ENCODE measurements at regions not wholly inside any gene's neighbourhood (a gene's known extent, or its start where the extent isn't known, plus 50 kb on each side); places are given as distances from the start of the nearest gene placed in this dataset.

GRCh38 chr2:129438501-129439057 lies 540.9 kb upstream of the RAB6C start:
- DNase-seq: no peak

DNA sequence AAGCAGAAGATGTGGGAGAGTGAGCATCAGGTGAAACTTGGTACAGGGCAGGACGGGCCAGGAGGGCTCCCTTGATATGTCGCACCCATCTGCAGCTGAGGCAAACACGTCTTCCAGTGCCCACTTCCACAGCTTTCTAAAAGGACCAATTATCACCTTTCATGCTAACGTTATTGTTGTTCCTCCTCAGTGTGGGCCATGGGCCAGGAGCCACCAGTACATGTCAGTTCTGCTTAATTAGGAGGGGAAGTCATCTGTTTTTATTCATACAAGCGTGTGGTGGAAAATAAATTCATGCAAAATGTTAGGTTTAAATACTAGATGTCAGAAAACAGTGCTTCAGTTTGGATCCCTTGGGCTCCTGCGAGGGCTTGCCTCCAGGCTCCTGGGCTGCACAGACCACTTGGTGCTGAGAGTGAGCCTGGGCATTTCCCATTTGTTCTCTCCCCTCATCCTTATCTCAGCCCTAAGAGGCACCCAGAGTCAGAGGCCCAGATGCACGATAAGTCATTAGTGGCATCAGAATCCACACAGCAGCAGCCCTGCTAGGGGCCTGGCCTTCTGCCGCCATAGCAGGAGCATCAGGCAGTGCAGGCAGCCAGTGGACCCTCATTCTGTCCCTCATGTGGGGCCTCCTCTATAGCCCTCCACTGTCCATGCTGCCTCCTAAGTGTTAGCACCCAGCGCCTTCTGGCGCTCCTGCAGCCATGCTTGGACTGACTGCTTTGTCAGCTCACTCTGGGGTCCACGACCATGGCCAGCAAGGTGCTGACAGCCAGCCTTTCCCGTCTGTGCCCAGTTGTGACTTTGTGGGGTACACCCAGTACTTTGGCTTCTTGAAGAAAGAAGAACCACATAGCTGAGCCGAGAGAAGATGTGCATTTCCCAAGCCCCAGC lies 539.8 kb upstream of the RAB6C start:
- DNase-seq: no peak

DNA sequence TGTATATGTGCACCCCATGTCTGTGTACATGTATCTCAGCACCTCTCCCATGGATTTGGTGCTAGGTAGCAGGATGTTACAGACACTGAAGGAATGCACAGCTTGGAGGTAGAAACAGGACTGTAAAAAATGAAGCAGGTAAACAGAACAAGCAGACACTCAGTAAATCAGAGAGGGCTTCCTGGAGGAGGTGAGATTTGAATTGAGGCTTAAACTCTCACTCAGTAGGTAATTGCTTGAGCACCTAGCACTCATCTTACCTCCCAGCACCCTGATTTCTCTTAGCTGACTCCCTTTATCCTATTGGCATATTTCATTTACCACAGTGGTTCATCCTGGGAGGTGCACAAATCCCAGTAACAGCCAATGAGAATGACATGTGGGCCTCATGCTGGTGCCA lies 537.9 kb upstream of the RAB6C start:
- no peak for DNase-seq

DNA sequence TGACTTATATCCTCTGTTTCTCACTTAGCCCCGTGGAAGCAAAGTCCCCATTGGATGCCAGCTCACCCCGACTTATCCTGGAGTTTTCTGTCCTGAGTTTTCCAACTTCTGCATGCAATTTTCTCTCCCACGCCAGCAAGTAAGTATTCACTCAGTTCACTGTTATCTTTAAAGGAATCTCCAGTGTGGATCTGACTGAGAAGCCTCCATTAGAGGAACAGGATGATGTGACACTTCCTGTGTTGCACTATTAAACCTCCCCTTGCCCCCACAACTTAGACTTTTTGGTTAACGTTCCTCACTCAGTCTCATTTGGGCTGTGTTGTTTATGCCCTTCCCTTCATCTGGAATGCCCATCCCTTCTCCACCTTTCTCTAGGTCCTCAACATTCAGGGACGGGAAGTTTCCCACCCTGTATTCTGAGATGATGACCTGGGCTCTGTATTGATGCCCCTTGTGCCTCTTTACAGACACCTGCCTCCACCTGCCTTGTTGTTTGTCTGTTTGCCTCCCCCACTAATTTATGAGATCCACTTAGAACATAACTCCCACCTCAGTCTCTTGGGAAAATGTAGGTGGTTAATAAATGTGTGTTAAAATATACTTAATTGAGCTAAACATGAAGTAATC lies 536.1 kb upstream of the RAB6C start:
- peak; percentile 39 to 60 for DNase-seq

DNA sequence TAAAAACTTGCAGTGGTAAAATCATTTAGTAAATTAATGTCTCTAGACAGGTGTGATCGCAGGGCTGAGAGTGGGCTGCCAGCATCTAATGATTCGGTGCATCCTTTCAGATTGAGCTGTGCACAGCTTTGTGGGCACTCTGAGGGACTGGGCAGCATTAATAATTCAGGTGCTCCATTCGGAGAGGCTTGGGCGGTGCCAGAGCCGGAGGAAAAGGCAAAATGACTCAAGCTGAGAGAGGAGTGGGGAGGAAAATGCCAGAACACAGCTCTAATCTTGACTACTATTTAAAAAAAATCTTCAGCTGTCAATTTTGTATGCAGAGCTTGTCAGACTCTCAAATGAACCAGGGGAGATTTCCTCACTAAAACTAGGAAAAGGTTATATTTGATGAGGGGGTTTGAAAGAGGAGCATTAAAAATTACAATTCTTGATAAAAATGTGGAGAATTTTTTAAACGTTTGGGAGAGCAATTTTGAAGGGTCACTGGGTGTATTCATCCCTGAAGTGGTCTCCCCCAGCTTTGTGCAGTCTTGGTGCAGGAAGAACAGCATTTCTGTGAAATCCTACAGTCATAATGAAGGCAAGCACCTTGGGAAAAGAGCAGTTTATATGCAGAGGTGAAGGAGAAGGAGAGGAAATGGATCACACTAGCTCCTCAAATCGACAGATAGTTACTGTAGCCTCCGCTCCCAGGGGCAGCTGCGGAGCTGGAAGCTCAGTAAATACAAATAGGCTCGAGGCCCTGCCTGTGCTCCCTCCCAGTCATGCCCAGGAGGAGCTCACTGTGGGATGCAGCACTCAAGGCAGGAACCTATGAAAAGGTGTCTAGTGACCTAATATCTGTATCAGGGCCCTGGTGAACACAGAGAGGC lies 535.4 kb upstream of the RAB6C start:
- DNase-seq: no peak

DNA sequence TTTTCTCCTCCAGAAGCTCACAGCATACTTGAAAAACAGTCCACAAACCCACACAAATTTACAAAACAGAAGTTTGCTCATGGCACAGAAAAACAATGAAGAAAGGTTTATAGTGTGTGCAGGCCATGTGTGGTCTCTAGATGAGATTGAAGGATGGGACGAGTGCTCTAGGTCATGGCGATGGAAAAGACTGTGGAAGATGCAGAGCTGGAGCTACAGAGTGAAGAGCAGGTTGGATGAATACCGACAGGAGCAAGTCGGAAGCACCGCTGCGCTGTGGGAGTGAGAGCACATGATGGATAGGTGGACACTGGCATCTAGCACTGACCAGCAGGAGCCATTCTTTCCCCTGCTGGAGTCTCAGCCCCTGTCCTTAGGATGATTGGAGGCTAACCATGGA lies 534.7 kb upstream of the RAB6C start:
- no peak for DNase-seq

DNA sequence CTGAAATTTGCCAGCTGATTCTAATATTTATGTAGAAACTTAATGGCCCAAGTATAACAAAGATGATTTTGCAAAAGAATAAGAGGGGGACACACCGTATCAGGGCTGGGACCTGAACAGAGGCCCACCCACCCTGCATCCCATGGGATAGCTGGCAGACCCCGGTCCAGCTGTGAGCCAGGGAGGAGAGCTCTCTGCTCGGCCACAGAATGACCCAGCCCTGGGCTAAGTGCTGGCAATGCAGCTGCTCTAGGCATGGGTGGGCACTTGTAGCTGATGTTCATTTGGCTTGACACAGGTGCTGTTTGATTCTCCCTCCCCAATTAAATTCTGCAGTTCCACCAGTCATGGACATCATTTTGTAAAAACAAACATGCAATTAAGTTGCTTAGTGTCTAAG lies 522.8 kb upstream of the RAB6C start:
- no peak for DNase-seq

- no peak for DNase-seq
Observed at GRCh38 chr2:129457277-129457818, 522.1 kb upstream of the RAB6C start.

- DNase-seq: no peak
Observed at GRCh38 chr2:129458006-129458405, 521.5 kb upstream of the RAB6C start.

- DNase-seq: no peak
Observed at GRCh38 chr2:129458436-129458835, 521.0 kb upstream of the RAB6C start.

GRCh38 chr2:129459200-129459876 lies 520.1 kb upstream of the RAB6C start:
- no peak for DNase-seq

DNA sequence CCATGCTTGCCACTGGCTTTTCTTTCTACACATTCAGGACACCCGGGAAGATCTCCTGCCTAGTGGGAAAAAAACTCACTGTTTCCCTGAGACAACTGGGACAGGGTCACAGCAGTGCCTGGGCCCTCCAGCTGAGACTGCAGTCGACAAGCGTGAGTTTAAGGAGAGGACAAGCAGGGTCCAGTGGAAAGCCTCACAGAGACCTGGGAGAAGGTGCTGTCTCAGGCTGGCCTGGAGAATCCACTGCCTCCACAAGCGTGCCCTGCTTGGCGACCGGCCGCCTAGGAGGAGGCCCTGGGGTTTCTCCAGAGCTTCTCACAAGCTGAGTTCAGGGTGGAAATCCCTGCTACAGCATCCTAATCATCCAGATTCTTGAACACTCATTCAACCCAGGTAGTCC lies 519.6 kb upstream of the RAB6C start:
- no peak for DNase-seq

DNA sequence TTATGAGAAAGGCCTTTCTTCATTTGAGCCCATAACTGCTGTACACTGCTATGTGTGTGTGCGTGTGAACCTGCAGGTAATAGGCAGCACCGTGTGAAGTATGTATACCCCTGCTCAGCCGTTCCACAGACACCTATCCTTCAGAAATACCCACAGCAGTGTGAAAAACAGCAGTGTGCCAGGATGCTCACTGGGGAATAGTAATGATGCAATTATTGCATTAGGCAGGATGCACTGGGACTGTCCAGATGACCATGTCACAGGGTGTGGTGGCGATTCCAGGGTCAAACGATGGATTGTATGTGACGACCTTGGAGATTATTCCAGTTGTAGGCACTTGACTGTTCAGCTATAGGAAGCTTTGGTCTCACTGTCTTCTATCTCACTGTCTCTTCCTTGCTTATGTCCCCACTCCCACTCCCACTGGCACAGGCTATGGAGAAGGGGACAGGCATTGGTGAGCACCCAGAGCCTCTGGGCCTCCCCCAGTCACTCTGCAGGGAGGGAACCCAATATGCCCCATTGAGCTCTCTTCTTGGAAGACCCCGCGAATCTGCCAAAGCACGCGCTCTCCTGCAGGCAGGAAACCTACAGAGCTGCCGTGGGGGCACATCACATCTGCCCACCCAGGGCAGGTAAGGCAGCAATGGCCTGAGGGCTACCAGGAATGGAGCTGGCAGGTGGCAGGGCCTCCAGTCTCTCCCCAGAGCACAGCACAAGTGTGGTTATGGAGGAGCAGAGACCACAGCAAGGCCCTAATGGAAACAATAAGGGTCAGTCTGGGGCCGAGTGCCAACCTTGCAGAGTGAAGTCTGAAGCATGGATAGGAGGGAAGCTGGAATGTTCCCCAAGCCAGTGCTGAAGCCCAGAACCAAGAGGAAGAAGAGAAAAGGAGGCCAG lies 518.9 kb upstream of the RAB6C start:
- no peak for DNase-seq

DNA sequence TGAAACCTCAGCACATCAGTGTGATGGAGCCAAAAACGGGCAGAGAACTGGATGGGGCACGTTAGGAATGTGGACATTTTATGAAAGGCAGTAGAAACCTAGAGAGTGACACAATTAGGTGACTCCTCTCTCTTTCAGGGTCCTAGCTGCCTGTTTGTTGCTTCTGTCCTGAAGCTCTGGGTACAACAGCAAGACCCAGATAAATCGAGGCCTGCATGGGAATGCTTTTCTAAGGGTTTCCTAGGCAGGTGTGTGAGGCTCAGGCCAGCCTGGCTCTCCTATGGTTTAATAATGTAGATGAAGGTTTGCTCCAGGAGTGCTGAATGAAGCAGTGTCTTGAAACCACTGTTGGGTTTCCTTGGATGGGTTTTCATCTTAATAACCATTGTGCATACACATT lies 517.1 kb upstream of the RAB6C start:
- no peak for DNase-seq

DNA sequence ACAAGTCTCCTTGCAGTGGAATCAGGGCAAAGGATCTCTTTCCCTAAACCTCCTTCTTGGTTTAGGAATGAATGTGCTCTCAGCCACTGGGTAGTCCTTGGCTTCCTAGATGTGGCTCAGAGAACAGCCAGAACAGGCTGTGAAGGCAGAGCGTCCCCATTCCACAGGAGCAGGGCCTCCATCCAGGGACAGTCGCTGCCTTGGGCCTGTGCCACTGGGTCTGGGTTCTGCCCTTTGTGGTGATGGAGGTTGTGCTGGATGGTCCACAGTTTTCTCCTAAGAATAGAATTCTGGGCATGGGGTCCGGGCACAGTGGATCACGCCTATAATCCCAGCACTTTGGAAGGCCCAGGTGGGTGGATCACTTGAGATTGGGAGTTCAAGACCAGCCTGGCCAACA lies 516.5 kb upstream of the RAB6C start:
- DNase-seq: no peak

GRCh38 chr2:129464036-129464435 lies 515.4 kb upstream of the RAB6C start:
- no peak for DNase-seq

DNA sequence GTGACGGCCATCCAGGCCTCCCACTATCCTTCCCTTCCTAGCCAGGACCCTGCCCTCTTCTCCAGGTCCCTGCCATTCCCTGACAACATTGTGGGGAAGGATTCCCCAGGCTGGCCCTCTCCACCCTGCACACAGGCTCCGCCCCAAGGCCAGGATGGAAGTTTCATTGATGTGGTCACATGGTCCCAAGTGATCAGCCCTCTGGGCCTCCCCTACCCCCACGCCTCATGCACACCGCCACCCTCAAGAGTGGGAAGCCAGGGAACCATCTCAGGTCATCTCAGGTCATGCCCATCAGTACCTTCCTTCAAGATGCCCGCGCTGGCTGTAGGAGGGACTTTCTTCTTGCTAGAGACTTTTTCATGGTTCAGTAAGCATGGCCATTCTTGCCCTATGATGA lies 514.8 kb upstream of the RAB6C start:
- DNase-seq: no peak

GRCh38 chr2:129465045-129465444 lies 514.4 kb upstream of the RAB6C start:
- no peak for DNase-seq

GRCh38 chr2:129466389-129466788 lies 513.1 kb upstream of the RAB6C start:
- no peak for DNase-seq

GRCh38 chr2:129467012-129467779 lies 512.3 kb upstream of the RAB6C start:
- no peak for DNase-seq

All from AML-193 (cell line).